ENCODE measurements at regions not wholly inside any gene's neighbourhood (a gene's known extent, or its start where the extent isn't known, plus 50 kb on each side); places are given as distances from the start of the nearest gene placed in this dataset.

DNA sequence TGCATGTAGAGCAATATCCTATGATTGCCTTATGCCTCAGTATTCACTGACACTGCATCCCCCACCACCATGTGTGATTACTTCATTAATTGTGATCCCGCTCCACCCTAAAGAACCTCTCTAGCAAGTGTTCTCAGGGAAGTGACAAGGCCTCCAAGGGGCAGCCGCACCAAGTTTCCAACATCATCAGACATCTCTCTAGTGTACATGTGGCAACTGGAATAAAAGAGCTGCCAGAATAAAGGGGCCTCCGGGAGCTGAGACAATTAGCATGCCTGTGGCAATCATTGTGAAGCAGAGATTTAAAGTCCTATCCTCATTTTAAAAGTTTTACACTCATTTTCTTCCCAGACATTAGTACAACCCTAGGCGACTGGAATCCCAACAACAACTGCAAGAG, 902.1 kb upstream of the SEMA6D start:
- H4K20me1 ChIP-seq (ENCODE audit: control insufficient read depth, insufficient read depth, insufficient read length): no peaks in the 10 kb centered on the region
- no CpG with 5 or more reads among the region's 4 CpGs for WGBS (ENCODE audit: extremely low coverage, insufficient read length, low lambda C conversion rate)

More for the DNA sequence above, 902.1 kb upstream of the SEMA6D start:
- Histone ChIP-seq H2BK5ac (ENCODE audit: insufficient read length, low read length) (no peak overlapping the region), H3K9me3 (ENCODE audit: control insufficient read depth, low read depth, low read length) (no peaks in the 10 kb centered on the region), H3K14ac (ENCODE audit: insufficient read depth, low read length) (no peak overlapping the region), H2BK12ac (ENCODE audit: insufficient read length, low read depth, low read length) (no peak overlapping the region), H3K27me3 (ENCODE audit: insufficient read depth, low read length) (no peaks in the 10 kb centered on the region), H3K79me2 (ENCODE audit: insufficient read depth, low read length) (no peaks in the 10 kb centered on the region), H4K5ac (ENCODE audit: insufficient read length, low read depth, low read length) (no peak overlapping the region), H2BK120ac (ENCODE audit: low read depth, low read length, poor library complexity, severe bottlenecking) (no peak overlapping the region), H3K56ac (ENCODE audit: insufficient read length, low read depth, low read length) (no peak overlapping the region), H3K4me1 (ENCODE audit: insufficient read depth, low read length) (no peaks in the 10 kb centered on the region), H2BK15ac (ENCODE audit: low read depth, low read length) (no peak overlapping the region), H3K27ac (ENCODE audit: insufficient read length, low read depth, low read length) (no peak overlapping the region), H3K18ac (ENCODE audit: insufficient read length, low read depth, low read length) (no peak overlapping the region), H3K9ac (ENCODE audit: extremely low read depth, insufficient read length, low read length) (no peak overlapping the region), H3K4ac (ENCODE audit: low read depth, low read length) (no peak overlapping the region), H3K23me2 (ENCODE audit: insufficient read length, low read depth, low read length, poor library complexity, severe bottlenecking) (no peaks in the 10 kb centered on the region), H2AK5ac (ENCODE audit: insufficient read length, low read length) (no peak overlapping the region), H2AFZ (ENCODE audit: low read length) (no peak overlapping the region), H2BK20ac (ENCODE audit: low read depth, low read length, poor library complexity, severe bottlenecking) (no peak overlapping the region), H4K91ac (ENCODE audit: insufficient read length, low read depth, low read length) (no peak overlapping the region), H4K8ac (replicated peaks; ENCODE audit: insufficient read length, low read depth, low read length) (no peak overlapping the region), H3K79me1 (ENCODE audit: insufficient read depth, low read depth, low read length, poor library complexity, severe bottlenecking) (no peaks in the 10 kb centered on the region), H3K23ac (ENCODE audit: insufficient read length, low read depth, low read length) (no peak overlapping the region), H3K4me2 (ENCODE audit: insufficient read depth, insufficient read length, low read length) (no peak overlapping the region), H3T11ph (ENCODE audit: low read length) (no peak overlapping the region)
- Mint-ChIP-seq H3K27me3 (ENCODE audit: low read depth) (no peaks in the 10 kb centered on the region), H3K27ac (no peak overlapping the region), H3K4me1 (peaks cover 0 to 3% of the 10 kb centered on the region in 2 experiments; a peak in 1 of 4 replicates), H3K9me3 (no peaks in the 10 kb centered on the region), H3K36me3 (ENCODE audit: insufficient read depth in 1 of 3, low read depth in 3 of 3) (no peaks in the 10 kb centered on the region), H3K4me3 (no peak overlapping the region)
- no peak for DNase-seq
- TF ChIP-seq, protein P1, sequence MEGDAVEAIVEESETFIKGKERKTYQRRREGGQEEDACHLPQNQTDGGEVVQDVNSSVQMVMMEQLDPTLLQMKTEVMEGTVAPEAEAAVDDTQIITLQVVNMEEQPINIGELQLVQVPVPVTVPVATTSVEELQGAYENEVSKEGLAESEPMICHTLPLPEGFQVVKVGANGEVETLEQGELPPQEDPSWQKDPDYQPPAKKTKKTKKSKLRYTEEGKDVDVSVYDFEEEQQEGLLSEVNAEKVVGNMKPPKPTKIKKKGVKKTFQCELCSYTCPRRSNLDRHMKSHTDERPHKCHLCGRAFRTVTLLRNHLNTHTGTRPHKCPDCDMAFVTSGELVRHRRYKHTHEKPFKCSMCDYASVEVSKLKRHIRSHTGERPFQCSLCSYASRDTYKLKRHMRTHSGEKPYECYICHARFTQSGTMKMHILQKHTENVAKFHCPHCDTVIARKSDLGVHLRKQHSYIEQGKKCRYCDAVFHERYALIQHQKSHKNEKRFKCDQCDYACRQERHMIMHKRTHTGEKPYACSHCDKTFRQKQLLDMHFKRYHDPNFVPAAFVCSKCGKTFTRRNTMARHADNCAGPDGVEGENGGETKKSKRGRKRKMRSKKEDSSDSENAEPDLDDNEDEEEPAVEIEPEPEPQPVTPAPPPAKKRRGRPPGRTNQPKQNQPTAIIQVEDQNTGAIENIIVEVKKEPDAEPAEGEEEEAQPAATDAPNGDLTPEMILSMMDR (conservative IDR thresholded peaks at IDR 0.05): no peak

Measured in H9 (cell line).